ENCODE measurements at regions not wholly inside any gene's neighbourhood (a gene's known extent, or its start where the extent isn't known, plus 50 kb on each side); places are given as distances from the start of the nearest gene placed in this dataset.

DNA sequence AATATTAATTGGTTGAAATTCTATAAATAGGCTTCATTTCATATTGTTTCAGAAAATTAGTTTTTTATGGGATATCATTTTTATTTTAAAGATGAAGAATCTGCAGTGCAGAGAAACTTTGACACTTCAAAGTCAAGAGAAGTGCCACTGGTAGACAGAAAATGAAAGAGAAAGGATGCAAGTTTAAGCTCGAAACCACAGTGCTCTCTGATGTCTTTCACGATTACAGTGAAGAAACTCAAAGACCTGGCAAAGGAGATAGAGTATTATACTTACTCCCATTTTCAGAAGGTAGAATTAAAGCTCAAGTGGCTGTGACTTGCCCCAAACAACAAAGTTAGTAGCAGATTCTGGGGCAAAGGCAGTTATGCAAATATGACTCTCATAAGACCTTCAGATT is 745.4 kb downstream of the TECRL start:
- DNase-seq (ENCODE audit: low read depth): no peak
- TF ChIP-seq, protein P1, sequence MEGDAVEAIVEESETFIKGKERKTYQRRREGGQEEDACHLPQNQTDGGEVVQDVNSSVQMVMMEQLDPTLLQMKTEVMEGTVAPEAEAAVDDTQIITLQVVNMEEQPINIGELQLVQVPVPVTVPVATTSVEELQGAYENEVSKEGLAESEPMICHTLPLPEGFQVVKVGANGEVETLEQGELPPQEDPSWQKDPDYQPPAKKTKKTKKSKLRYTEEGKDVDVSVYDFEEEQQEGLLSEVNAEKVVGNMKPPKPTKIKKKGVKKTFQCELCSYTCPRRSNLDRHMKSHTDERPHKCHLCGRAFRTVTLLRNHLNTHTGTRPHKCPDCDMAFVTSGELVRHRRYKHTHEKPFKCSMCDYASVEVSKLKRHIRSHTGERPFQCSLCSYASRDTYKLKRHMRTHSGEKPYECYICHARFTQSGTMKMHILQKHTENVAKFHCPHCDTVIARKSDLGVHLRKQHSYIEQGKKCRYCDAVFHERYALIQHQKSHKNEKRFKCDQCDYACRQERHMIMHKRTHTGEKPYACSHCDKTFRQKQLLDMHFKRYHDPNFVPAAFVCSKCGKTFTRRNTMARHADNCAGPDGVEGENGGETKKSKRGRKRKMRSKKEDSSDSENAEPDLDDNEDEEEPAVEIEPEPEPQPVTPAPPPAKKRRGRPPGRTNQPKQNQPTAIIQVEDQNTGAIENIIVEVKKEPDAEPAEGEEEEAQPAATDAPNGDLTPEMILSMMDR (IDR thresholded peaks at IDR 0.05; ENCODE audit: low read depth, low read length, missing control alignments): no peak
- H3K4me3 ChIP-seq (ENCODE audit: low read depth, low read length): no peak overlapping the region
- in situ Hi-C loops (cut with HindIII; ENCODE audit: low sequenced_read_pairs): no loop called here

DNA sequence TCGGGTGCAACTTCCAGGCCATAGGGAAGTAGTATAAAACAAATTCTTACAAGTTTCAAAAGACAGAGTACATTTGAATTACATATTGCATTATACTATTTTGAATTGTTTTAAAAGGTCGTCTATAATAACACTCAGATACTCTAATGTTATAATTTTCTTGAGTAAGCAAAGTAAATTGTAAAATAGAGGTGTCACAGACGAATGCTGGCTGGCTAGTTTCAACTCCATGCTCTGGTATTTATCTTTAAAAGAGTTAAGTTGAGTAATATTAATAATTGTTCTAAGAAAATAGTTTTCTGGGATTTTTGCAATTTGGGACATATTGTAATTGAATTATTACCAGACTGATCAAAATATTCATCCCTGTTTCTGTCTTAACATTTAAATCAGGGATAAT is 764.9 kb downstream of the TECRL start:
- TF ChIP-seq, protein P1 (IDR thresholded peaks at IDR 0.05; ENCODE audit: low read depth, low read length, missing control alignments): no peak
- no peak overlapping the region for H3K4me3 ChIP-seq (ENCODE audit: low read depth, low read length)
- in situ Hi-C loops (cut with HindIII; ENCODE audit: low sequenced_read_pairs): no loop called here
- no peak for DNase-seq (ENCODE audit: low read depth)

DNA sequence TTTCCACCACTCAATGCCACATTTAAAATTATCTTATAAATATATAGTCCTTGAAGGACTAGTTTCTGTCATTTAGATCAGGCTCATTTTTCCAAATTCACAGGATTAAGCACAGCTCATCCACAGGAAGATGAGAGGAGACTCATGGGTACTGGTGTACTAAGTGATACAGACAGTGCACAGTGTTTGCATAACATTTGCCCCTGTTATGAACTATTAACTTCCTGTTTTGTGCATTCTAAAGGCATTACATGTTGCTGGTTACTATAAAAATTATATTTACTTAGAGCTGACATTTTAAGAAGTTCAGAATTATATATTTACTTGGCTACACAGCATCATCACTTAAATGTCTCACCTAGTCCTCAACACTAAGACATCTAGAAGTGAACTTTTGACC is 772.0 kb downstream of the TECRL start:
- in situ Hi-C loops (cut with HindIII; ENCODE audit: low sequenced_read_pairs): no loop called here
- TF ChIP-seq, protein P1 (IDR thresholded peaks at IDR 0.05; ENCODE audit: low read depth, low read length, missing control alignments): no peak
- no peak for DNase-seq (ENCODE audit: low read depth)

DNA sequence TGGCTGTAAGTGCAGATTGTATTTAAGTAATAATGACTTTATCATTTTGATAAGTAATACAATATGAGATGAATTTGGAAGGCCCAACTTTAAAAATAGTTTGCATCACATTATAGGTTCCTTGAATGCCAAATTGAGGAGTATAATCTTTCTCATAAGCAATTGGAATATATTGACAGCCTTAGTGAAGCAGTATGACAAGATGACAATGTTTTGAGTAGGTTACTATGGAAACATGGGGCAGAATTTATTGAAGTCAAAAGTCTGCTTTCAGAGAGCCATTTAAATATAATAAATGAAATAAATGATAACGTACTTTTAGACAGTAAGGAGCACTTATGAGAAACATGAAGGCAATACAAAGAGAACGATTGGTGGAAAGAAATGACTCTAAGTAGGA is 776.4 kb downstream of the TECRL start:
- no peak overlapping the region for H3K4me3 ChIP-seq (ENCODE audit: low read depth, low read length)
- no peak for DNase-seq (ENCODE audit: low read depth)
- TF ChIP-seq, protein P1 (IDR thresholded peaks at IDR 0.05; ENCODE audit: low read depth, low read length, missing control alignments): no peak
- in situ Hi-C loops (cut with HindIII; ENCODE audit: low sequenced_read_pairs): no loop called here

More for the DNA sequence above, 772.0 kb downstream of the TECRL start:
- H3K4me3 ChIP-seq (ENCODE audit: low read depth, low read length): no peak overlapping the region

DNA sequence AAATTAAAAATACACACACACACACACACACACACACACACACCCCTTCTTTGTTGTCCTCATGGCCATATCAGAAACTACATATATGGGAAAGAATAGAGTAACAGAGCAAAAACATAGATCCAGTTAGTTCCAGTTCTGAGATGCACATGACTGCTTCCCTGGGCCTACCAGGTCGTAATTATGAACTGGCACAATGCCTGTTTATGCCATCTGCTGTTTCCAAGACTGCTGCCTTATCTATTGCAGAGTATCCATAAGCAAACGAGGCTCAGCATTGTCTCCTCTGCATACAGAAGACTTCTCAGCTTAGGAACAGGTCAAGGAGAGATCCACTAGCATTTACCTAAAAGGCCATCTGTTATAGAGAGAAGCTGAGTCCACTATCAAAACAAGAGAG is 789.0 kb downstream of the TECRL start:
- TF ChIP-seq, protein P1 (IDR thresholded peaks at IDR 0.05; ENCODE audit: low read depth, low read length, missing control alignments): no peak
- H3K4me3 ChIP-seq (ENCODE audit: low read depth, low read length): no peak overlapping the region
- DNase-seq (ENCODE audit: low read depth): no peak
- in situ Hi-C loops (cut with HindIII; ENCODE audit: low sequenced_read_pairs): no loop called here

DNA sequence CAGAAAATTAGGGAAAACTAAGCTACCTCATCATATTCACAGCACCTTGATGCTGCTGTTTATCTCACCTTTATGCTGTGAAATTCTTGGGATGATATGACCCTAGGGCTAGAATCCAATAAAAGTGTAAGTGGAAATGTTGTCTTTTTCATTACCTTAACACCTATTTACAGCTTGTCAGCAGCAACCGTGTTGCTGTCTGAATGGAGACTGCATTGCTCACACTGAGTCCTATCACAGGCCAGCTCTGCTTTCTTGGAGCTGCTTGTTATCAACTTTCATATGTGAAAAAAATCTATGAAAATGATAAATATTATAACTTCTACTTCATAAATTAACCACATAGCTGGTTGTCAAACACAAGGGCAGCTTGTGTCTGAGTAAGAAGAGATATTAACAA is 789.5 kb downstream of the TECRL start:
- TF ChIP-seq, protein P1 (IDR thresholded peaks at IDR 0.05; ENCODE audit: low read depth, low read length, missing control alignments): no peak
- no peak for DNase-seq (ENCODE audit: low read depth)
- in situ Hi-C loops (cut with HindIII; ENCODE audit: low sequenced_read_pairs): no loop called here
- H3K4me3 ChIP-seq (ENCODE audit: low read depth, low read length): no peak overlapping the region
